HG03139 (cell line): ENCODE measurements at regions not wholly inside any gene's neighbourhood (a gene's known extent, or its start where the extent isn't known, plus 50 kb on each side); places are given as distances from the start of the nearest gene placed in this dataset.
"Not testable (repeated sequence)": the region's sequence is repeated elsewhere in the genome, so short reads cannot be mapped to it uniquely, and the experiment has no call there.

Experiments
- ATAC-seq: cut with Tn5 transposase; IDR thresholded peaks from one replicate; pipeline ENCODE4 v1.9.1; 2021; ENCODE audit not compliant: unreplicated experiment

GRCh38 chr3:182389071-182389815, 404.1 kb upstream of the ATP11B start:
- ATAC-seq: no peak

- ATAC-seq: no peak
Observed at GRCh38 chr3:182390421-182390820, 402.9 kb upstream of the ATP11B start.

GRCh38 chr3:182392182-182392937, 400.9 kb upstream of the ATP11B start:
- ATAC-seq: no peak

GRCh38 chr3:182393151-182393550, 400.2 kb upstream of the ATP11B start:
- ATAC-seq: no peak

- no peak for ATAC-seq
Observed at GRCh38 chr3:182393830-182394367, 399.4 kb upstream of the ATP11B start.

GRCh38 chr3:182397164-182397563, 396.1 kb upstream of the ATP11B start:
- no peak for ATAC-seq

- no peak for ATAC-seq
Observed at GRCh38 chr3:182399978-182400737, 393.1 kb upstream of the ATP11B start.

- no peak for ATAC-seq
Observed at GRCh38 chr3:182400838-182401237, 392.5 kb upstream of the ATP11B start.

- ATAC-seq: no peak
Observed at GRCh38 chr3:182404031-182404430, 389.3 kb upstream of the ATP11B start.

- no peak for ATAC-seq
Observed at GRCh38 chr3:182405759-182406158, 387.5 kb upstream of the ATP11B start.

- ATAC-seq: no peak
Observed at GRCh38 chr3:182406786-182407185, 386.5 kb upstream of the ATP11B start.

- no peak for ATAC-seq
Observed at GRCh38 chr3:182410051-182410450, 383.3 kb upstream of the ATP11B start.

- no peak for ATAC-seq
Observed at GRCh38 chr3:182412066-182412465, 381.2 kb upstream of the ATP11B start.

GRCh38 chr3:182413061-182413460, 380.2 kb upstream of the ATP11B start:
- no peak for ATAC-seq

- no peak for ATAC-seq
Observed at GRCh38 chr3:182413682-182414081, 379.6 kb upstream of the ATP11B start.

- ATAC-seq: no peak
Observed at GRCh38 chr3:182414586-182414985, 378.7 kb upstream of the ATP11B start.

GRCh38 chr3:182420741-182421140, 372.6 kb upstream of the ATP11B start:
- no peak for ATAC-seq

- ATAC-seq: no peak
Observed at GRCh38 chr3:182424006-182424405, 369.3 kb upstream of the ATP11B start.

GRCh38 chr3:182425926-182426718, 367.2 kb upstream of the ATP11B start:
- ATAC-seq: not testable (repeated sequence)

GRCh38 chr3:182431972-182432371, 361.3 kb upstream of the ATP11B start:
- not testable (repeated sequence) for ATAC-seq

GRCh38 chr3:182435860-182436259, 357.4 kb upstream of the ATP11B start:
- no peak for ATAC-seq
